ENCODE measurements at regions not wholly inside any gene's neighbourhood (a gene's known extent, or its start where the extent isn't known, plus 50 kb on each side); places are given as distances from the start of the nearest gene placed in this dataset.

DNA sequence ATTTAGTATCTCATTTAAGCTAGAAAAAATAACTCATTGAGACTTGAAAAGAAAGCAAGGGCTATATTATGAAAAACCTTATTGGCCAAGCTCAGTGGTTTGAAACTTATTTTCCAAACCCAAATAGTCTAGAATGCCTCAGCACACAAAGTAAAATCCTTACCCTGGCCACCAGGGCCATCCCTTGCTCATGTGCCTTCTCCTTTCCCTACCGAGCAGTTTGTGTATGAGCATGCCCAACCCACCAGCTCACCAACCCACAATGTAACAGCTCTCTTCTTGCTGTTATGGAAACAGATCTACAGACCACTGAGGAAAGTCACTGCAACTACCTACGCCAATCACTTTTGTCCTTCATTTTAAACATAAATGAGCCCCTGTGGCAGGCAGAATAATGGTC is 79.6 kb upstream of the CARMIL1 start:
- Histone ChIP-seq H3T11ph (ENCODE audit: low read length) (no peak overlapping the region), H3K79me2 (ENCODE audit: insufficient read depth, low read length) (no peaks in the 10 kb centered on the region), H4K20me1 (ENCODE audit: control insufficient read depth, insufficient read depth, insufficient read length) (no peaks in the 10 kb centered on the region), H2BK15ac (ENCODE audit: low read depth, low read length) (no peak overlapping the region), H4K91ac (ENCODE audit: insufficient read length, low read depth, low read length) (no peak overlapping the region), H3K79me1 (ENCODE audit: insufficient read depth, low read depth, low read length, poor library complexity, severe bottlenecking) (no peaks in the 10 kb centered on the region), H3K23ac (ENCODE audit: insufficient read length, low read depth, low read length) (no peak overlapping the region), H3K4me2 (ENCODE audit: insufficient read depth, insufficient read length, low read length) (no peak overlapping the region), H4K5ac (ENCODE audit: insufficient read length, low read depth, low read length) (no peak overlapping the region), H3K23me2 (ENCODE audit: insufficient read length, low read depth, low read length, poor library complexity, severe bottlenecking) (no peaks in the 10 kb centered on the region), H3K14ac (ENCODE audit: insufficient read depth, low read length) (no peak overlapping the region), H3K4me1 (ENCODE audit: insufficient read depth, low read length) (no peaks in the 10 kb centered on the region), H3K27me3 (ENCODE audit: insufficient read depth, low read length) (no peaks in the 10 kb centered on the region), H4K8ac (replicated peaks; ENCODE audit: insufficient read length, low read depth, low read length) (no peak overlapping the region), H2BK120ac (ENCODE audit: low read depth, low read length, poor library complexity, severe bottlenecking) (no peak overlapping the region), H3K4ac (ENCODE audit: low read depth, low read length) (no peak overlapping the region), H2BK12ac (ENCODE audit: insufficient read length, low read depth, low read length) (no peak overlapping the region), H2BK5ac (ENCODE audit: insufficient read length, low read length) (no peak overlapping the region), H2AFZ (ENCODE audit: low read length) (no peak overlapping the region), H3K56ac (ENCODE audit: insufficient read length, low read depth, low read length) (no peak overlapping the region), H2BK20ac (ENCODE audit: low read depth, low read length, poor library complexity, severe bottlenecking) (no peak overlapping the region), H3K27ac (ENCODE audit: insufficient read length, low read depth, low read length) (no peak overlapping the region), H2AK5ac (ENCODE audit: insufficient read length, low read length) (no peak overlapping the region), H3K9ac (ENCODE audit: extremely low read depth, insufficient read length, low read length) (no peak overlapping the region), H3K18ac (ENCODE audit: insufficient read length, low read depth, low read length) (no peak overlapping the region), H3K9me3 (ENCODE audit: control insufficient read depth, low read depth, low read length) (no peaks in the 10 kb centered on the region)
- H3K36me3 Mint-ChIP-seq (ENCODE audit: insufficient read depth in 1 of 3, low read depth in 3 of 3) = no peaks in the 10 kb centered on the region
- TF ChIP-seq, protein P1, sequence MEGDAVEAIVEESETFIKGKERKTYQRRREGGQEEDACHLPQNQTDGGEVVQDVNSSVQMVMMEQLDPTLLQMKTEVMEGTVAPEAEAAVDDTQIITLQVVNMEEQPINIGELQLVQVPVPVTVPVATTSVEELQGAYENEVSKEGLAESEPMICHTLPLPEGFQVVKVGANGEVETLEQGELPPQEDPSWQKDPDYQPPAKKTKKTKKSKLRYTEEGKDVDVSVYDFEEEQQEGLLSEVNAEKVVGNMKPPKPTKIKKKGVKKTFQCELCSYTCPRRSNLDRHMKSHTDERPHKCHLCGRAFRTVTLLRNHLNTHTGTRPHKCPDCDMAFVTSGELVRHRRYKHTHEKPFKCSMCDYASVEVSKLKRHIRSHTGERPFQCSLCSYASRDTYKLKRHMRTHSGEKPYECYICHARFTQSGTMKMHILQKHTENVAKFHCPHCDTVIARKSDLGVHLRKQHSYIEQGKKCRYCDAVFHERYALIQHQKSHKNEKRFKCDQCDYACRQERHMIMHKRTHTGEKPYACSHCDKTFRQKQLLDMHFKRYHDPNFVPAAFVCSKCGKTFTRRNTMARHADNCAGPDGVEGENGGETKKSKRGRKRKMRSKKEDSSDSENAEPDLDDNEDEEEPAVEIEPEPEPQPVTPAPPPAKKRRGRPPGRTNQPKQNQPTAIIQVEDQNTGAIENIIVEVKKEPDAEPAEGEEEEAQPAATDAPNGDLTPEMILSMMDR (conservative IDR thresholded peaks at IDR 0.05) = peak; percentile 41; the same call in 2 of the 3 replicates
- DNase-seq = peak; percentile 38
- no peaks in the 10 kb centered on the region for H3K27me3 Mint-ChIP-seq (ENCODE audit: low read depth)
- WGBS (ENCODE audit: extremely low coverage, insufficient read length, low lambda C conversion rate) = no CpG with 5 or more reads among the region's 2 CpGs
- H3K4me3 Mint-ChIP-seq = no peak overlapping the region
- peaks cover 0 to 4% of the 10 kb centered on the region in 2 experiments; a peak in 1 of 5 replicates for H3K9me3 Mint-ChIP-seq
- no peak overlapping the region for H3K27ac Mint-ChIP-seq
- no peaks in the 10 kb centered on the region for H3K4me1 Mint-ChIP-seq

All from H9 (cell line).